ENCODE measurements at regions not wholly inside any gene's neighbourhood (a gene's known extent, or its start where the extent isn't known, plus 50 kb on each side); places are given as distances from the start of the nearest gene placed in this dataset.

- Histone ChIP-seq H3K36me3 (ENCODE audit: control insufficient read depth, insufficient read depth, low read length) (no peaks in the 10 kb centered on the region), H3K27me3 (ENCODE audit: control insufficient read depth, insufficient read depth, low read length) (no peaks in the 10 kb centered on the region), H3K4me3 (ENCODE audit: low read length) (no peak overlapping the region), H3K9me3 (ENCODE audit: control insufficient read depth, low read depth, low read length) (peaks cover 13% of the 10 kb centered on the region), H3K27ac (ENCODE audit: low read length) (no peak overlapping the region), H3K4me1 (ENCODE audit: control insufficient read depth, insufficient read depth, low read length) (peaks cover 6% of the 10 kb centered on the region)
- WGBS (ENCODE audit: insufficient coverage, low lambda C conversion rate), result no CpG with 5 or more reads among the region's 3 CpGs
- DNase-seq, result no peak
These were observed 64.2 kb upstream of the MRPS6 start for GRCh38 chr21:34009193-34009592.

GRCh38 chr21:34008618-34009017, 64.8 kb upstream of the MRPS6 start:
- no peak overlapping the region for H3K27ac ChIP-seq (ENCODE audit: low read length)
- H3K36me3 ChIP-seq (ENCODE audit: control insufficient read depth, insufficient read depth, low read length), result no peaks in the 10 kb centered on the region
- H3K27me3 ChIP-seq (ENCODE audit: control insufficient read depth, insufficient read depth, low read length), result no peaks in the 10 kb centered on the region
- peaks cover 6% of the 10 kb centered on the region for H3K4me1 ChIP-seq (ENCODE audit: control insufficient read depth, insufficient read depth, low read length)
- H3K4me3 ChIP-seq (ENCODE audit: low read length), result no peak overlapping the region
- peaks cover 13% of the 10 kb centered on the region for H3K9me3 ChIP-seq (ENCODE audit: control insufficient read depth, low read depth, low read length)
- no peak for DNase-seq
- WGBS (ENCODE audit: insufficient coverage, low lambda C conversion rate), result no CpG with 5 or more reads among the region's 5 CpGs

- no peaks in the 10 kb centered on the region for H3K27me3 ChIP-seq (ENCODE audit: control insufficient read depth, insufficient read depth, low read length)
- 33% methylated on average over 2 of the region's 6 CpGs for WGBS (ENCODE audit: insufficient coverage, low lambda C conversion rate)
- peaks cover 6% of the 10 kb centered on the region for H3K4me1 ChIP-seq (ENCODE audit: control insufficient read depth, insufficient read depth, low read length)
- no peak overlapping the region for H3K27ac ChIP-seq (ENCODE audit: low read length)
- peak; percentile 23 to 70 for DNase-seq
- H3K9me3 ChIP-seq (ENCODE audit: control insufficient read depth, low read depth, low read length), result peaks cover 8% of the 10 kb centered on the region
- no peak overlapping the region for H3K4me3 ChIP-seq (ENCODE audit: low read length)
- H3K36me3 ChIP-seq (ENCODE audit: control insufficient read depth, insufficient read depth, low read length), result no peaks in the 10 kb centered on the region
These were observed 66.7 kb upstream of the MRPS6 start for GRCh38 chr21:34006611-34007168.

DNA sequence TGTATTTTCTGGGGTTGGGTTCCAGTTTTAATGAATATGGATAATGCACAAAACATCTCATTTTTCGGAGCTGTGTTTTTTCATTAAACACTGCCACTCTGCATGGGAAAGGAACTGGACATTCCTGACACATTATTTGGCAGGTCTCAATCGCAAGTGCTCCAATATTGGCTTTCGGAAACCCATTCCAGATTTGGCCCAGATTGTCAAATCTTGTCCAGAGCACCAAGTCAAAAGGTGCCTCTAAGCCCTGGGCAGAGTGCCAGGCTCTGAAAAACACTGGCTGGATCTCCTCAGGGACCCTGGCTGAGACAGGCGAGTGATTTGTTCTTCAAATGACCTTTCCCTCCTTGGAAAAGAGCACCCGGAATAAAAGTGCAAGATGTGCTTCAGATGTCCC, 68.4 kb upstream of the MRPS6 start:
- no peaks in the 10 kb centered on the region for H3K9me3 ChIP-seq (ENCODE audit: control insufficient read depth, low read depth, low read length)
- H3K27ac ChIP-seq (ENCODE audit: low read length), result no peak overlapping the region
- H3K27me3 ChIP-seq (ENCODE audit: control insufficient read depth, insufficient read depth, low read length), result no peaks in the 10 kb centered on the region
- no peak overlapping the region for H3K4me3 ChIP-seq (ENCODE audit: low read length)
- DNase-seq, result no peak
- H3K4me1 ChIP-seq (ENCODE audit: control insufficient read depth, insufficient read depth, low read length), result peaks cover 6% of the 10 kb centered on the region
- H3K36me3 ChIP-seq (ENCODE audit: control insufficient read depth, insufficient read depth, low read length), result no peaks in the 10 kb centered on the region
- no CpG with 5 or more reads among the region's 5 CpGs for WGBS (ENCODE audit: insufficient coverage, low lambda C conversion rate)

DNA sequence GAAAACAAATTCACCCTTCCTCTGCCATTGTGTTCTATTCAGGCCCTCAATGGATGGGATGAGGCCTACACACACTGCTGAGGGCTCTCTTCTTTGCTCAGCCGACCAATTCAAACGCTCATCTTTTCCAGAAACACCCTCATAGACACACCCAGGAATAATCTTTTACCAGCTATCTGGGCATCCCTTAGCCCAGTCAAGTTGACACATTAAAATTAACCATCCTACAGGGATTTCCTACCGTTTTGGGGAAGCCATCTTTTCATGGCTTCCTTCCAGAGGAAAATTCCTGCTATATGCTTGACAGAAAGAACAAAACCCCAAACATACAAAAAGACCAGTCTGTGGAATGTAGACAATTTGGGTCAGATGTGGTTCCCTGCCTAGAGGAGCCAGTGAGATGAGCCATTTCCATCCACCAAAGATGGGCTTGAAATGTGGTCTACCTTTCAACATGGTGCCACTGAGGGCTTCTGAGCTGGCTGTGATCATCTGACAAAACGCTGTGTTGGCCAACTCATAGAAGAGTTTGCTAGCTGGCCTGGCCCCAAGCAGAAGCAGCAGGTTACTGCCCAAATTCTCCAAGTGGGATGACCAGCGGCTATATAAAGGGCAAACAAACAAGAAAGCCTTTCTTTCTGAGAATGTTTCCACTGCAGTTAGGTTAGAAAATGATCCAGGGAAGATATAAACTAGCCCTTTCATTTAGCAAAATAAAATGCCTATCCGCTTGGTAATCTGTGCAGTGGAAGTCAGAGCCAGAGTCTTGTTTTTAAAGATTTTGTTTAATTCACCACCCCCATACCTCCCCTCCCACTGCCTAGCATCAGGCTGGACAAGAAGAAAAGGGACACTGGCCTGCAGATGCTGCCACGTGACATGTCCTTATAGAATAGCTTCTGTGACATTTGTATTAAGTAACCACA, 69.1 kb upstream of the MRPS6 start:
- Histone ChIP-seq H3K27ac (ENCODE audit: low read length) (no peak overlapping the region), H3K4me3 (ENCODE audit: low read length) (no peak overlapping the region)
- 100% methylated on average over 1 of the region's 7 CpGs for WGBS (ENCODE audit: insufficient coverage, low lambda C conversion rate)

GRCh38 chr21:34003428-34003827, 70.0 kb upstream of the MRPS6 start:
- Histone ChIP-seq H3K36me3 (ENCODE audit: control insufficient read depth, insufficient read depth, low read length) (no peaks in the 10 kb centered on the region), H3K27me3 (ENCODE audit: control insufficient read depth, insufficient read depth, low read length) (no peaks in the 10 kb centered on the region), H3K9me3 (ENCODE audit: control insufficient read depth, low read depth, low read length) (no peaks in the 10 kb centered on the region), H3K4me1 (ENCODE audit: control insufficient read depth, insufficient read depth, low read length) (peaks cover 6% of the 10 kb centered on the region), H3K4me3 (ENCODE audit: low read length) (no peak overlapping the region), H3K27ac (ENCODE audit: low read length) (no peak overlapping the region)
- WGBS (ENCODE audit: insufficient coverage, low lambda C conversion rate), result no CpG with 5 or more reads among the region's 1 CpG
- DNase-seq, result no peak

More for the DNA sequence above, 69.1 kb upstream of the MRPS6 start:
- H3K9me3 ChIP-seq (ENCODE audit: control insufficient read depth, low read depth, low read length), result no peaks in the 10 kb centered on the region
- H3K27me3 ChIP-seq (ENCODE audit: control insufficient read depth, insufficient read depth, low read length), result no peaks in the 10 kb centered on the region
- peaks cover 6% of the 10 kb centered on the region for H3K4me1 ChIP-seq (ENCODE audit: control insufficient read depth, insufficient read depth, low read length)
- H3K36me3 ChIP-seq (ENCODE audit: control insufficient read depth, insufficient read depth, low read length), result no peaks in the 10 kb centered on the region
- no peak for DNase-seq

GRCh38 chr21:34000375-34000774, 73.0 kb upstream of the MRPS6 start:
- H3K9me3 ChIP-seq (ENCODE audit: control insufficient read depth, low read depth, low read length), result peaks cover 5% of the 10 kb centered on the region
- H3K27ac ChIP-seq (ENCODE audit: low read length), result no peak overlapping the region
- no peak overlapping the region for H3K4me3 ChIP-seq (ENCODE audit: low read length)
- H3K36me3 ChIP-seq (ENCODE audit: control insufficient read depth, insufficient read depth, low read length), result no peaks in the 10 kb centered on the region
- H3K27me3 ChIP-seq (ENCODE audit: control insufficient read depth, insufficient read depth, low read length), result no peaks in the 10 kb centered on the region
- no CpG with 5 or more reads among the region's 4 CpGs for WGBS (ENCODE audit: insufficient coverage, low lambda C conversion rate)
- no peaks in the 10 kb centered on the region for H3K4me1 ChIP-seq (ENCODE audit: control insufficient read depth, insufficient read depth, low read length)
- no peak for DNase-seq

DNA sequence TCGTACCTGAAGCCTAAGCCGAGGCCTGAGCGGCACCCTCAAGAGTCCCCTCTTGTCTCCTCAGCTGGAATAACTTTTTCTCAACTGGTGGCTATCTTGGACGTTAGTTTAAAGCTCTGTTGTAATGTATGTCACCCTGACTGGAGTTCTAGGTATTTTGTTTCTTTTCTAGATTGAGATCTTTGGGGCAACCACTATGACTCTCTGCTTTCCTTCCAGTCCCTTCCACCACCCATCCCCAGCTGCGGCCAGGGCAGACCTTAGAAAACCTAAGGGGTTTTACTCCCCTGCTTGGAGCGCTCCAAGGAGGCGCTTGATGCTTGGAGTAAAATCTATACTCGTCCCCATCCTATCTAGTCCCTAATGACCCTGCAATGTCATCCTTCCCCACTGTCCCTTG, 74.6 kb upstream of the MRPS6 start:
- DNase-seq, result no peak
- no CpG with 5 or more reads among the region's 8 CpGs for WGBS (ENCODE audit: insufficient coverage, low lambda C conversion rate)

GRCh38 chr21:33998402-33998801, 75.0 kb upstream of the MRPS6 start:
- Histone ChIP-seq H3K4me3 (ENCODE audit: low read length) (no peak overlapping the region), H3K4me1 (ENCODE audit: control insufficient read depth, insufficient read depth, low read length) (peaks cover 3% of the 10 kb centered on the region), H3K9me3 (ENCODE audit: control insufficient read depth, low read depth, low read length) (peaks cover 5% of the 10 kb centered on the region), H3K27ac (ENCODE audit: low read length) (no peak overlapping the region), H3K36me3 (ENCODE audit: control insufficient read depth, insufficient read depth, low read length) (no peaks in the 10 kb centered on the region), H3K27me3 (ENCODE audit: control insufficient read depth, insufficient read depth, low read length) (no peaks in the 10 kb centered on the region)
- WGBS (ENCODE audit: insufficient coverage, low lambda C conversion rate), result no CpG with 5 or more reads among the region's 1 CpG
- no peak for DNase-seq

More for the DNA sequence above, 74.6 kb upstream of the MRPS6 start:
- Histone ChIP-seq H3K27ac (ENCODE audit: low read length) (no peak overlapping the region), H3K4me1 (ENCODE audit: control insufficient read depth, insufficient read depth, low read length) (no peaks in the 10 kb centered on the region), H3K9me3 (ENCODE audit: control insufficient read depth, low read depth, low read length) (peaks cover 5% of the 10 kb centered on the region), H3K27me3 (ENCODE audit: control insufficient read depth, insufficient read depth, low read length) (no peaks in the 10 kb centered on the region), H3K4me3 (ENCODE audit: low read length) (no peak overlapping the region), H3K36me3 (ENCODE audit: control insufficient read depth, insufficient read depth, low read length) (no peaks in the 10 kb centered on the region)

DNA sequence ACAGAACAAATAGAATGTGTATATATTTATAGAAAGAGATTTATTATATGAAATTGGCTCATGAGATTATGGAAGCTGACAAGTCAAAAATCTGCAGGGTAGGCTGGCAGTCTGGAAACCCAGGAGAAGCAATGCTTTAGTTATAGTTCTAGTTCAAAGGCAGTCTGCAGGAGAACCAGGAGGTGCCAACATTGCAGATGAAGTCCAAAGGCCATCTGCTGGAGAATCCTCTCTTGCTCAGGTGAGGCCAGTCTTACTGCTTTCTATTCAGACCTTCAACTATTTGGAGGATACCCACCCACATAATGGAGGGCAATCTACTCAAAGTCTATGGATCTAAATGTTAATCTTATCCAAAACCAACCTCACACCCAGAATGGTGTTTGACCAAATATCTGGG, 75.9 kb upstream of the MRPS6 start:
- no peaks in the 10 kb centered on the region for H3K27me3 ChIP-seq (ENCODE audit: control insufficient read depth, insufficient read depth, low read length)
- H3K4me1 ChIP-seq (ENCODE audit: control insufficient read depth, insufficient read depth, low read length), result peaks cover 8% of the 10 kb centered on the region
- DNase-seq, result peak; percentile 44 to 53
- no peak overlapping the region for H3K27ac ChIP-seq (ENCODE audit: low read length)
- H3K4me3 ChIP-seq (ENCODE audit: low read length), result no peak overlapping the region
- peaks cover 5% of the 10 kb centered on the region for H3K9me3 ChIP-seq (ENCODE audit: control insufficient read depth, low read depth, low read length)
- H3K36me3 ChIP-seq (ENCODE audit: control insufficient read depth, insufficient read depth, low read length), result no peaks in the 10 kb centered on the region

Data from large intestine (tissue), 3 donors.